ENCODE measurements at regions not wholly inside any gene's neighbourhood (a gene's known extent, or its start where the extent isn't known, plus 50 kb on each side); places are given as distances from the start of the nearest gene placed in this dataset.

- peak in 1 of 51 donors; percentile 14 for DNase-seq
These were observed 56.0 kb upstream of the OR5AK2 start for GRCh38 chr11:56932572-56933220.

GRCh38 chr11:56923116-56923515, 65.6 kb upstream of the OR5AK2 start:
- DNase-seq: no peak

GRCh38 chr11:56922421-56922820, 66.3 kb upstream of the OR5AK2 start:
- no peak for DNase-seq

- DNase-seq: peak in 2 of 51 donors; percentile 3 to 5
These were observed 70.9 kb upstream of the OR5AK2 start for GRCh38 chr11:56917708-56918400.

DNA sequence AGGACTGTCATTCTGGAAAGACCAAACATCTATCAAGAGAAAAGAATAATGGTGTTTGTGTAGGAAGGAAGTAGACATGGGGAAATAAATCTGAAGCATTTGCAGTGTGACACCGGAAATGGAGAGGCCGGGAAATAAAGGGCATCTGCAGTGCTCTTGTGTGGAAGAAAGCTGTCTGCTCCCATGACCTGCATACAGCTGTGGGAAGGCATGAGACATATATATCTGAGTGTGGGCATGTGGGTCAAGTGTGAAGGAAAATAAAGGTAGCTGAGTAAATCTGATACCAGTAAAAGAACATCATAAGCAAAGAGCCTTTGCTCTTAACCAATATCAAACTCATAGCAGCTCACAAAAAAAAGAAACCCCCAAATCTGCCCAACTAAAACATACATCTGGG, 72.1 kb upstream of the OR5AK2 start:
- no peak for DNase-seq

GRCh38 chr11:56916162-56916561, 72.6 kb upstream of the OR5AK2 start:
- no peak for DNase-seq

GRCh38 chr11:56911312-56911711, 77.4 kb upstream of the OR5AK2 start:
- DNase-seq: no peak

- DNase-seq: peak in 2 of 51 donors; percentile 15 to 22
These were observed 77.9 kb upstream of the OR5AK2 start for GRCh38 chr11:56910785-56911184.

GRCh38 chr11:56910046-56910773, 78.5 kb upstream of the OR5AK2 start:
- DNase-seq: no peak

DNA sequence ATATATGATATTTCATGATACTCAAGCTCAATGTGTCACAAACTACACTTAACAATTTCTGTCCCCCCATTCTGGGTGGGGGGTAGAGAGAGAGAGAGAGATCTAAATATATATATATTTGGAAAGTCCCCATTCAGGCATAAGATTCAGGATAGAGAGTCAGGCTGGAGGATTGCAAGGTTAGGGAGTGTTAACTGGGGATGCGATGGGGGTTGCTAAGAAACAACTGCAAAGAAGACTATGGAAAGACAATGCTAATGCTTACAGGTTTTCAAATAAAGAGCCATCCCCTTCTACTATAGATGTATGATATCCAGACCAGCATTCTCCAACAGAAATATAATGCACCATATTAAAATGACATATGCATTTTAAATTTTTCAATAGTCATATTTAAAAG, 79.2 kb upstream of the OR5AK2 start:
- DNase-seq: no peak

GRCh38 chr11:56909080-56909479, 79.6 kb upstream of the OR5AK2 start:
- DNase-seq: no peak

DNA sequence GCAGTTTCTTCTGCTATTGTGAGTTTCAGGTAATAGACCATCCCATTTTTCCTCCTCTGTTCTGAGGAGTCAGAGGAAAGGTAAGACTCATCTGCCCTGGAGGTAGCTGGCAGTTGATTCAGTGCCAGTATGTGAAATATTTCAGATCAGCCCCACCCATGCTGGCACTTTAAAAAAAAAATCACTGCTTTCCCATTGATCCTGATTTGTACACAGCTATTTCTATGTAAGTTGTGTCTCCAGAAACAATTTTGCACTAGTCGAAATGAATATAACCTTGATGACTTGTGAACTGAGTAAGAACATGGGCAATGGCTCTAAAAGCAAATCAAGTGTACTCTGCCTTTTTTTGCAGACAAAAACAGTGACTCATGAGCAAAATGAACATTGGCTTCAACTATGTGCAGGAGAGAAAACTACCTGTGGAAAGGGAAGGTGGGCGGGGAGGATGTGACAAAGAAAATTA, 82.0 kb upstream of the OR5AK2 start:
- no peak for DNase-seq

DNA sequence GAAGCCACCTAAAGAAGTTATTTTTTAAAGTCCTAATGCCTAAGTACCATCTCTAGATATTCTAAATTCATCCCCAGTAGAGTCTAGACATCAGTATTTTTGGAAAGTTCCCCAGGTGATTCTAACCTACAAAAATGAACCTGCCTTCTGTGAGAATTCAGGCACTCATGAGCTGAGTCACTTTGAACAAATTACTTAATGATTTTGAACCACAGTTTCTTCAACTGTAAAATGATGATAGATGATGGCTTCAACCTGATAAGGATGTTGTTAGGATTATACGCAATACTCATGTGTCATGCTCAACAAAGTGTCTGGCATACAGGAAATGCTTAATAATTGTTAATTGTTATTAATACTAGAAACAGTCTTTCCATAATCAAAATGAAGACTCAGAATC, 82.8 kb upstream of the OR5AK2 start:
- no peak for DNase-seq

GRCh38 chr11:56905442-56905841, 83.3 kb upstream of the OR5AK2 start:
- DNase-seq: no peak

DNA sequence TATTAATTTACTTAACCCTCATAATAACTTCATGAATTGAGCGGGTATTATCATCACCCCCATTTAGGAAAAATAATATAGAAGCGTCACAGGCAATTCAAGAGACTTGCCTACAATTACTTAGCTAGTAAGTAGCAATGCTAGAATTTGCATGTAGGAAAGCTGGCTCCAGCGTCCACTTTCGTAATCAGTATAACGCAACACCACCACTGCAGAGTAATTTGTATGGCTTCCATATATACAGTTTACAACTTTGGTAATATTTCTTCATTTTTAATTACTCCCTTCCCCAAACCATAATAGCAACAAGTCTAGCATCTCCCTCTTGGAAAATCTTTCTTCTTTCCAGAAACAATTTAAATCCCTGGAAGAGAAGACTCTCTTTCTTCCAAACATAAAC, 89.9 kb upstream of the OR5AK2 start:
- DNase-seq: no peak

GRCh38 chr11:56890584-56891305, 98.0 kb upstream of the OR5AK2 start:
- DNase-seq: no peak

- DNase-seq: no peak
These were observed 98.7 kb upstream of the OR5AK2 start for GRCh38 chr11:56889986-56890385.

GRCh38 chr11:56887940-56888339, 100.8 kb upstream of the OR5AK2 start:
- DNase-seq: no peak

- DNase-seq: no peak
These were observed 102.3 kb upstream of the OR5AK2 start for GRCh38 chr11:56886455-56886854.

- no peak for DNase-seq
These were observed 102.9 kb upstream of the OR5AK2 start for GRCh38 chr11:56885854-56886253.

DNA sequence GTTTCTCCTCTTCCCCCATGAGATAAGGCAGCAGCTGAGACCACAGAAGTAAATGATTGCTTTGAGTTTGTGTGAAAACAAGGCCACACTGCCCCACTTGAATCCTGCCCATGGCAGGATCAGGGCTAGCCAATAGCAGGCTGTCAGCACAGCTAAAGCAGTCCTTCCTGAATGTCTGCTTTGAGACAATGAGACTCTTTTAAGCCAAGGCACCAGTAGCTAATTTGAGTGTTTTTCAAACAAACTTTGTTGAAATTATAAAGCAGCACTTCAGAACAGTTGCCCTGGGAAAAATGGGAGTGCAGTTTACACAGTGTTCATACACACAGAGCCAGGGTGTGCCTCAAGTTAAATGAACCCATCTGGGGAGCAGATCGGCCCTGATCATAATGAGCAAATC, 103.5 kb upstream of the OR5AK2 start:
- DNase-seq: peak in 3 of 51 donors; percentile 3 to 8 (median 4)
